Activated CD8-positive, alpha-beta memory T cell treated with anti-CD3 and anti-CD28 coated beads, Interleukin-2, amount 10 ng/mL, durations not matched to agents 7 days and 5 days (primary cell): ENCODE measurements at regions not wholly inside any gene's neighbourhood (a gene's known extent, or its start where the extent isn't known, plus 50 kb on each side); places are given as distances from the start of the nearest gene placed in this dataset.
"Not testable (repeated sequence)": the region's sequence is repeated elsewhere in the genome, so short reads cannot be mapped to it uniquely, and the experiment has no call there.

Experiments used
- ATAC-seq: fragments of 150-1000 bp; cut with Tn5 transposase; one replicate; pipeline ENCODE4 v1.10.0; 2021; ENCODE audit warnings: moderate library complexity
- CTCF ChIA-PET: fragments of 350-600 bp; sonication (Branson Sonifier 250); formaldehyde crosslinking; loops from one replicate; lab custom pipeline; 2021; ENCODE audit warnings: antibody characterized with exemption; lab: Charles Lee
- DNase-seq: peaks from one replicate; pipeline ENCODE4 v3.0.0-alpha.2; 2020
- H3K27ac Mint-ChIP-seq: one replicate; pipeline ENCODE4 v1.8.0; 2021; ENCODE audit warnings: mild to moderate bottlenecking, mixed read lengths
- H3K27me3 Mint-ChIP-seq: one replicate; pipeline ENCODE4 v1.8.0; 2021; ENCODE audit warnings: mixed read lengths
- H3K36me3 Mint-ChIP-seq: one replicate; pipeline ENCODE4 v1.8.0; 2021; ENCODE audit warnings: mild to moderate bottlenecking, mixed read lengths
- H3K4me1 Mint-ChIP-seq: one replicate; pipeline ENCODE4 v1.8.0; 2021; ENCODE audit warnings: mixed read lengths
- H3K4me3 Mint-ChIP-seq: one replicate; pipeline ENCODE4 v1.8.0; 2021; ENCODE audit warnings: mild to moderate bottlenecking, moderate library complexity, mixed read lengths
- H3K9me3 Mint-ChIP-seq: one replicate; pipeline ENCODE4 v1.8.0; 2022; ENCODE audit warnings: low read depth, mixed read lengths

GRCh38 chr12:105464406-105464805, 133.9 kb downstream of the C12orf75 start:
- no peak for DNase-seq
- no peak overlapping the region for H3K27ac Mint-ChIP-seq
- H3K9me3 Mint-ChIP-seq = no peaks in the 10 kb centered on the region
- no peak overlapping the region for H3K4me3 Mint-ChIP-seq
- CTCF ChIA-PET = no interaction called here
- no peak for ATAC-seq
- peaks cover 22% of the 10 kb centered on the region for H3K27me3 Mint-ChIP-seq
- no peaks in the 10 kb centered on the region for H3K36me3 Mint-ChIP-seq
- no peaks in the 10 kb centered on the region for H3K4me1 Mint-ChIP-seq

GRCh38 chr12:105466231-105466900, 135.9 kb downstream of the C12orf75 start:
- Mint-ChIP-seq H3K4me1 (no peaks in the 10 kb centered on the region), H3K27me3 (peaks cover 22% of the 10 kb centered on the region), H3K4me3 (no peak overlapping the region), H3K9me3 (no peaks in the 10 kb centered on the region), H3K36me3 (no peaks in the 10 kb centered on the region), H3K27ac (no peak overlapping the region)
- CTCF ChIA-PET = interaction anchor here (1.6 kb wide), 1 partner anchor 670 kb away, joined by 3 read pairs; no protein-coding TSS in a partner anchor
- no peak for ATAC-seq
- DNase-seq = no peak

- H3K27me3 Mint-ChIP-seq = peaks cover 19% of the 10 kb centered on the region
- ATAC-seq (no peak), DNase-seq (no peak)
- CTCF ChIA-PET = interaction anchor here (1.6 kb wide), 1 partner anchor 669 kb away, joined by 3 read pairs; no protein-coding TSS in a partner anchor
- H3K9me3 Mint-ChIP-seq = no peaks in the 10 kb centered on the region
- no peaks in the 10 kb centered on the region for H3K36me3 Mint-ChIP-seq
- H3K4me1 Mint-ChIP-seq = no peaks in the 10 kb centered on the region
- no peak overlapping the region for H3K4me3 Mint-ChIP-seq
- no peak overlapping the region for H3K27ac Mint-ChIP-seq
Measured at GRCh38 chr12:105466901-105467598, 136.6 kb downstream of the C12orf75 start.

GRCh38 chr12:105467710-105468366, 137.3 kb downstream of the C12orf75 start:
- peaks cover 20% of the 10 kb centered on the region for H3K27me3 Mint-ChIP-seq
- H3K27ac Mint-ChIP-seq = no peak overlapping the region
- no peaks in the 10 kb centered on the region for H3K36me3 Mint-ChIP-seq
- DNase-seq (no peak), ATAC-seq (no peak)
- no peak overlapping the region for H3K4me3 Mint-ChIP-seq
- no peaks in the 10 kb centered on the region for H3K4me1 Mint-ChIP-seq
- CTCF ChIA-PET = interaction anchor here (1.6 kb wide), 1 partner anchor 668 kb away, joined by 3 read pairs; no protein-coding TSS in a partner anchor
- no peaks in the 10 kb centered on the region for H3K9me3 Mint-ChIP-seq

GRCh38 chr12:105468464-105468863, 138.0 kb downstream of the C12orf75 start:
- CTCF ChIA-PET = no interaction called here
- Mint-ChIP-seq H3K4me3 (no peak overlapping the region), H3K27me3 (peaks cover 22% of the 10 kb centered on the region), H3K36me3 (no peaks in the 10 kb centered on the region), H3K27ac (no peak overlapping the region), H3K9me3 (no peaks in the 10 kb centered on the region), H3K4me1 (no peaks in the 10 kb centered on the region)
- no peak for DNase-seq
- no peak for ATAC-seq

GRCh38 chr12:105469211-105469610, 138.7 kb downstream of the C12orf75 start:
- Mint-ChIP-seq H3K27me3 (peaks cover 23% of the 10 kb centered on the region), H3K4me1 (no peaks in the 10 kb centered on the region), H3K9me3 (no peaks in the 10 kb centered on the region), H3K36me3 (no peaks in the 10 kb centered on the region), H3K27ac (no peak overlapping the region), H3K4me3 (no peak overlapping the region)
- DNase-seq (no peak), ATAC-seq (no peak)
- CTCF ChIA-PET = no interaction called here

- H3K9me3 Mint-ChIP-seq = no peaks in the 10 kb centered on the region
- H3K27ac Mint-ChIP-seq = no peak overlapping the region
- H3K4me1 Mint-ChIP-seq = no peaks in the 10 kb centered on the region
- ATAC-seq = no peak
- H3K27me3 Mint-ChIP-seq = peaks cover 24% of the 10 kb centered on the region
- CTCF ChIA-PET = no interaction called here
- no peak for DNase-seq
- no peak overlapping the region for H3K4me3 Mint-ChIP-seq
- H3K36me3 Mint-ChIP-seq = no peaks in the 10 kb centered on the region
Measured at GRCh38 chr12:105469701-105470100, 139.2 kb downstream of the C12orf75 start.

GRCh38 chr12:105470102-105470501, 139.6 kb downstream of the C12orf75 start:
- CTCF ChIA-PET = no interaction called here
- DNase-seq (no peak), ATAC-seq (no peak)
- H3K4me3 Mint-ChIP-seq = no peak overlapping the region
- peaks cover 24% of the 10 kb centered on the region for H3K27me3 Mint-ChIP-seq
- no peaks in the 10 kb centered on the region for H3K4me1 Mint-ChIP-seq
- no peaks in the 10 kb centered on the region for H3K9me3 Mint-ChIP-seq
- no peaks in the 10 kb centered on the region for H3K36me3 Mint-ChIP-seq
- H3K27ac Mint-ChIP-seq = no peak overlapping the region

GRCh38 chr12:105470601-105471000, 140.1 kb downstream of the C12orf75 start:
- no peak for ATAC-seq
- no peak overlapping the region for H3K27ac Mint-ChIP-seq
- H3K27me3 Mint-ChIP-seq = peaks cover 24% of the 10 kb centered on the region
- no peak for DNase-seq
- no peaks in the 10 kb centered on the region for H3K4me1 Mint-ChIP-seq
- no peaks in the 10 kb centered on the region for H3K36me3 Mint-ChIP-seq
- CTCF ChIA-PET = no interaction called here
- no peak overlapping the region for H3K4me3 Mint-ChIP-seq
- no peaks in the 10 kb centered on the region for H3K9me3 Mint-ChIP-seq

- H3K27ac Mint-ChIP-seq = no peak overlapping the region
- no peaks in the 10 kb centered on the region for H3K9me3 Mint-ChIP-seq
- no peaks in the 10 kb centered on the region for H3K36me3 Mint-ChIP-seq
- CTCF ChIA-PET = no interaction called here
- DNase-seq (no peak), ATAC-seq (no peak)
- H3K4me1 Mint-ChIP-seq = peaks cover 10% of the 10 kb centered on the region
- no peak overlapping the region for H3K4me3 Mint-ChIP-seq
- H3K27me3 Mint-ChIP-seq = peaks cover 14% of the 10 kb centered on the region
Measured at GRCh38 chr12:105474672-105475071, 144.2 kb downstream of the C12orf75 start.

GRCh38 chr12:105476616-105477015, 146.1 kb downstream of the C12orf75 start:
- H3K4me1 Mint-ChIP-seq = peaks cover 10% of the 10 kb centered on the region
- CTCF ChIA-PET = no interaction called here
- ATAC-seq (no peak), DNase-seq (no peak)
- peaks cover 14% of the 10 kb centered on the region for H3K27me3 Mint-ChIP-seq
- H3K9me3 Mint-ChIP-seq = no peaks in the 10 kb centered on the region
- H3K4me3 Mint-ChIP-seq = no peak overlapping the region
- no peak overlapping the region for H3K27ac Mint-ChIP-seq
- no peaks in the 10 kb centered on the region for H3K36me3 Mint-ChIP-seq

GRCh38 chr12:105477873-105478272, 147.4 kb downstream of the C12orf75 start:
- peaks cover 10% of the 10 kb centered on the region for H3K4me1 Mint-ChIP-seq
- H3K27me3 Mint-ChIP-seq = peaks cover 13% of the 10 kb centered on the region
- H3K36me3 Mint-ChIP-seq = no peaks in the 10 kb centered on the region
- DNase-seq (no peak), ATAC-seq (no peak)
- no peak overlapping the region for H3K27ac Mint-ChIP-seq
- no peaks in the 10 kb centered on the region for H3K9me3 Mint-ChIP-seq
- CTCF ChIA-PET = no interaction called here
- no peak overlapping the region for H3K4me3 Mint-ChIP-seq

GRCh38 chr12:105478788-105479187, 148.3 kb downstream of the C12orf75 start:
- H3K36me3 Mint-ChIP-seq, H3K4me1 Mint-ChIP-seq, CTCF ChIA-PET, H3K4me3 Mint-ChIP-seq, H3K27ac Mint-ChIP-seq, ATAC-seq, DNase-seq, H3K9me3 Mint-ChIP-seq: not testable (repeated sequence)
- peaks cover 17% of the 10 kb centered on the region for H3K27me3 Mint-ChIP-seq

- no peak overlapping the region for H3K27ac Mint-ChIP-seq
- H3K4me1 Mint-ChIP-seq = peaks cover 10% of the 10 kb centered on the region
- H3K36me3 Mint-ChIP-seq = no peaks in the 10 kb centered on the region
- H3K27me3 Mint-ChIP-seq = peaks cover 10% of the 10 kb centered on the region
- ATAC-seq (no peak), DNase-seq (no peak)
- no peak overlapping the region for H3K4me3 Mint-ChIP-seq
- no peaks in the 10 kb centered on the region for H3K9me3 Mint-ChIP-seq
- CTCF ChIA-PET = no interaction called here
Measured at GRCh38 chr12:105479710-105480109, 149.2 kb downstream of the C12orf75 start.
